SK-N-SH (cell line): ENCODE measurements at regions not wholly inside any gene's neighbourhood (a gene's known extent, or its start where the extent isn't known, plus 50 kb on each side); places are given as distances from the start of the nearest gene placed in this dataset.

ENCODE experiments used
- CTCF ChIA-PET: fragments of 300-600, 350-600 bp; formaldehyde crosslinking; extraction: SDS; loops from one replicate; lab custom pipeline; 2021; lab: Yijun Ruan, JAX
- POLR2A ChIA-PET: fragments of 350-600 bp; sonication (Branson Sonifier 250); formaldehyde crosslinking; extraction: SDS; loops from one replicate; lab custom pipeline; 2020; ENCODE audit warnings: antibody characterized with exemption, inconsistent platforms; lab: Yijun Ruan, JAX
- DNase-seq: peaks from one replicate; pipeline ENCODE4 v3.0.0; 2012
- H2AFZ ChIP-seq: fragments of 200-600 bp; sonication (generic); 2 replicates; pipeline ENCODE4 v1.8.1; 2016; ENCODE audit warnings: antibody characterized with exemption, mild to moderate bottlenecking, low read depth
- H3F3A ChIP-seq: fragments of 200-600 bp; sonication (generic); replicated peaks from 2 replicates; pipeline ENCODE3; 2016; ENCODE audit warnings: antibody characterized with exemption, mild to moderate bottlenecking; ENCODE audit not compliant: insufficient read depth
- H3K27ac ChIP-seq, 2 experiments: fragments of 200-500 bp in 1 of 2; fragments of 200-600 bp in 1 of 2; sonication (Bioruptor generic) in 1 of 2; sonication (generic), shearing (Covaris generic) in 1 of 2; 2 replicates each; pipeline versions ENCODE4 v1.5.1 to v1.6.1; 2014 to 2016; ENCODE audit warnings: low read depth in 2 of 2, inconsistent platforms in 1 of 2, low read length in 1 of 2, mild to moderate bottlenecking in 1 of 2, mixed read lengths in 1 of 2
- H3K27me3 ChIP-seq: fragments of 200-600 bp; sonication (generic), shearing (Covaris generic); 2 replicates; pipeline ENCODE4 v1.6.1; 2016; ENCODE audit warnings: mixed run types; ENCODE audit not compliant: insufficient read depth
- H3K36me3 ChIP-seq, 2 experiments: fragments of 200-500 bp in 1 of 2; fragments of 200-600 bp in 1 of 2; sonication (Bioruptor generic) in 1 of 2; sonication (generic) in 1 of 2; replicated peaks in 1 of 2; 2 replicates each; pipeline versions ENCODE3 to v1.5.1; 2014 to 2016; ENCODE audit warnings: low read length in 1 of 2, mild to moderate bottlenecking in 1 of 2; ENCODE audit not compliant: insufficient read depth in 2 of 2, control insufficient read depth in 1 of 2
- H3K4me1 ChIP-seq, 2 experiments: fragments of 200-500 bp in 1 of 2; fragments of 200-600 bp in 1 of 2; sonication (Bioruptor generic) in 1 of 2; sonication (generic), shearing (Covaris generic) in 1 of 2; 2 replicates each; pipeline versions ENCODE4 v1.5.1 to v1.6.1; 2014 to 2016; ENCODE audit warnings: low read depth in 1 of 2, low read length in 1 of 2, mixed run types in 1 of 2; ENCODE audit not compliant: insufficient read depth in 2 of 2, control insufficient read depth in 1 of 2
- H3K4me2 ChIP-seq: fragments of 200-600 bp; sonication (generic), shearing (Covaris generic); 2 replicates; pipeline ENCODE4 v1.6.1; 2017; ENCODE audit warnings: mixed run types
- H3K4me3 ChIP-seq, 2 experiments: fragments of 200-500 bp in 1 of 2; fragments of 200-600 bp in 1 of 2; sonication (Bioruptor generic) in 1 of 2; sonication (generic), shearing (Covaris generic) in 1 of 2; 2 replicates each; pipeline versions ENCODE4 v1.5.1 to v1.8.1; 2014 to 2016; ENCODE audit warnings: low read depth in 2 of 2, inconsistent platforms in 1 of 2, low read length in 1 of 2, mild to moderate bottlenecking in 1 of 2, mixed read lengths in 1 of 2, moderate library complexity in 1 of 2
- H3K79me2 ChIP-seq: fragments of 200-600 bp; sonication (generic); 2 replicates; pipeline ENCODE4 v1.8.1; 2017; ENCODE audit warnings: mild to moderate bottlenecking; ENCODE audit not compliant: insufficient read depth
- H3K9ac ChIP-seq: fragments of 200-600 bp; sonication (generic); 2 replicates; pipeline ENCODE4 v1.6.1; 2017; ENCODE audit warnings: mixed run types
- H3K9me2 ChIP-seq: fragments of 200-600 bp; sonication (generic); 2 replicates; pipeline ENCODE4 v1.6.1; 2017; ENCODE audit warnings: mixed run types
- H3K9me3 ChIP-seq: fragments of 200-600 bp; sonication (generic); 2 replicates; pipeline ENCODE4 v1.6.1; 2017; ENCODE audit warnings: mixed run types, mild to moderate bottlenecking, moderate library complexity
- H4K20me1 ChIP-seq: fragments of 200-600 bp; sonication (generic); 2 replicates; pipeline ENCODE4 v1.6.1; 2017; ENCODE audit warnings: mild to moderate bottlenecking, mixed run types; ENCODE audit not compliant: insufficient read depth
- EZH2phosphoT487 ChIP-seq: fragments of 200-600 bp; sonication (generic); IDR thresholded peaks from 2 replicates; pipeline ENCODE4 v1.6.1; 2017; ENCODE audit warnings: low read depth, mixed run types, mild to moderate bottlenecking, antibody characterized with exemption, moderate library complexity, borderline replicate concordance
- FOXJ3 ChIP-seq: sonication (generic); formaldehyde crosslinking; IDR thresholded peaks from 2 replicates; pipeline ENCODE4 v1.5.1; 2020; ENCODE audit warnings: mild to moderate bottlenecking, missing genetic modification reagents
- JUND ChIP-seq: IDR thresholded peaks from 2 replicates; pipeline ENCODE4 v1.4.0; 2012
- MEF2A ChIP-seq: IDR thresholded peaks from 2 replicates; pipeline ENCODE4 v1.4.0; 2012; ENCODE audit warnings: low read depth, borderline replicate concordance
- NFIC ChIP-seq: IDR thresholded peaks from 2 replicates; pipeline ENCODE4 v1.4.0; 2012; ENCODE audit warnings: borderline replicate concordance
- POLR2AphosphoS5 ChIP-seq: IDR thresholded peaks from 2 replicates; pipeline ENCODE4 v1.6.1; 2012; ENCODE audit warnings: low read depth, low read length
- REST ChIP-seq: IDR thresholded peaks from 2 replicates; pipeline ENCODE4 v1.6.1; 2012; ENCODE audit warnings: mild to moderate bottlenecking, low read depth, low read length, moderate library complexity
- RFX5 ChIP-seq: IDR thresholded peaks from 2 replicates; pipeline ENCODE4 v1.6.1; 2012; ENCODE audit warnings: mild to moderate bottlenecking, improper control_type of control experiment, low read length
- SIN3A ChIP-seq: IDR thresholded peaks from 2 replicates; pipeline ENCODE4 v1.6.1; 2012; ENCODE audit warnings: low read depth, mild to moderate bottlenecking, low read length, moderate library complexity, borderline replicate concordance
- TAF1 ChIP-seq: IDR thresholded peaks from 2 replicates; pipeline ENCODE4 v1.6.1; 2012; ENCODE audit warnings: low read depth, mild to moderate bottlenecking, low read length, moderate library complexity, borderline replicate concordance
- TCF12 ChIP-seq: IDR thresholded peaks from 2 replicates; pipeline ENCODE4 v1.4.0; 2012
- USF1 ChIP-seq: IDR thresholded peaks from 2 replicates; pipeline ENCODE4 v1.4.0; 2012; ENCODE audit warnings: low read depth, borderline replicate concordance
- YY1 ChIP-seq: IDR thresholded peaks from 2 replicates; pipeline ENCODE4 v1.4.0; 2012; ENCODE audit warnings: low read depth, mild to moderate bottlenecking
- ZBTB33 ChIP-seq: IDR thresholded peaks from 2 replicates; pipeline ENCODE4 v1.4.0; 2012; ENCODE audit warnings: low read depth, borderline replicate concordance
- WGBS: methylation state at CpG from one replicate; pipeline ENCODE4 v1.1.6; 2017; ENCODE audit warnings: low lambda C conversion rate; 5-methylcytosine and 5-hydroxymethylcytosine counted together
- TF ChIP-seq, protein P1 (sequence below): IDR thresholded peaks from 2 replicates; pipeline ENCODE4 v1.4.0; 2012; ENCODE audit warnings: low read depth

DNA sequence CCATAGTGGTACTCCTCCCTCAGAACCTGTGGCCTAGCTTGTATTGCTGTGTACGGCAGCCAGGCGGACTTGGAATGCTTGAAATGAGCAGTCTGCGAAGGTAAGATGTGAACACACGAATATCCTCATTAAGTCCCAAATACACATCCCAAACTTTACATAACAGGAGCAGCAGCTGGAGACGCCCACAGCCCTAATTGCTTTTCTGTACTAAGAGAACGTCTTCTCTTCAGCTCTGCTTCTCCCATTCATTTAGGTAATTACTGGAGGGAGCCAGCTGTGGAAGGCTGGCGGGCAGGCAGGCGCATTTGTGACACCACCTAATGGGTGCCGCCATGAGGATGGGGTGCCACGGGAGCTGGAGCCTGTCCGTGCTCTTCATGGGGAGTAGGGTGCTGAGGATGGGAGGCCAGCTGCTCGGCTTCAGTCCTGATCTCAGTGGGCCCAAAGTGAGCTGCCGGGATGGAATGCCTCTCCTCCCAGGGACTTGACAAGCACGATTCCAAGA lies 66.6 kb upstream of the POU3F1 start:
- Histone ChIP-seq H3K4me3 (no peak overlapping the region), H3K9me2 (no peaks in the 10 kb centered on the region), H2AFZ (no peak overlapping the region), H3K27ac (no peak overlapping the region), H3K36me3 (no peaks in the 10 kb centered on the region), H3K27me3 (no peaks in the 10 kb centered on the region), H3F3A (no peaks in the 10 kb centered on the region), H3K9me3 (no peaks in the 10 kb centered on the region), H3K9ac (no peak overlapping the region), H3K79me2 (no peaks in the 10 kb centered on the region), H3K4me1 (no peaks in the 10 kb centered on the region; a peak in 1 of 4 replicates), H3K4me2 (no peak overlapping the region), H4K20me1 (no peaks in the 10 kb centered on the region)
- POLR2A ChIA-PET: no interaction called here
- 53% methylated on average over 14 of the region's 14 CpGs for WGBS
- no peak for TF ChIP-seq RFX5
- TF ChIP-seq TCF12: no peak
- TF ChIP-seq, protein P1, sequence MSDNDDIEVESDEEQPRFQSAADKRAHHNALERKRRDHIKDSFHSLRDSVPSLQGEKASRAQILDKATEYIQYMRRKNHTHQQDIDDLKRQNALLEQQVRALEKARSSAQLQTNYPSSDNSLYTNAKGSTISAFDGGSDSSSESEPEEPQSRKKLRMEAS: no peak
- no peak for TF ChIP-seq YY1
- TF ChIP-seq FOXJ3 (CRISPR knock-in tag): no peak
- no peak for TF ChIP-seq EZH2phosphoT487
- no peak for TF ChIP-seq NFIC
- TF ChIP-seq JUND: no peak
- TF ChIP-seq POLR2AphosphoS5: no peak
- CTCF ChIA-PET: interaction anchor here (1.3 kb wide), 1 partner anchor 16 kb away, joined by 3 read pairs; no protein-coding TSS in a partner anchor
- no peak for DNase-seq

- POLR2A ChIA-PET: no interaction called here
- no peak for DNase-seq
- Histone ChIP-seq H3K27me3 (no peaks in the 10 kb centered on the region), H3K9me2 (no peaks in the 10 kb centered on the region), H3K4me1 (no peaks in the 10 kb centered on the region; a peak in 1 of 4 replicates), H3K4me3 (no peak overlapping the region), H3K9me3 (no peaks in the 10 kb centered on the region), H3K79me2 (no peaks in the 10 kb centered on the region), H3F3A (no peaks in the 10 kb centered on the region), H3K27ac (no peak overlapping the region), H3K36me3 (no peaks in the 10 kb centered on the region), H3K9ac (no peak overlapping the region), H3K4me2 (no peak overlapping the region), H4K20me1 (no peaks in the 10 kb centered on the region), H2AFZ (no peak overlapping the region)
- TF ChIP-seq USF1 (no peak), MEF2A (no peak), SIN3A (no peak), EZH2phosphoT487 (no peak), TCF12 (no peak), YY1 (no peak), TAF1 (no peak), FOXJ3 (CRISPR knock-in tag) (no peak), ZBTB33 (no peak), RFX5 (no peak), REST (no peak), JUND (no peak)
- CTCF ChIA-PET: no interaction called here
- 49% methylated on average over 8 of the region's 8 CpGs for WGBS
Measured at GRCh38 chr1:38111589-38111988, 65.0 kb upstream of the POU3F1 start.
